K562 (cell line): ENCODE measurements at regions not wholly inside any gene's neighbourhood (a gene's known extent, or its start where the extent isn't known, plus 50 kb on each side); places are given as distances from the start of the nearest gene placed in this dataset.

Experiments
- ATAC-seq: fragments of 200-7000 bp; cut with Tn5 transposase; 3 replicates; pipeline ENCODE4 v1.9.1; 2020; ENCODE audit warnings: moderate library complexity
- BruUV-seq: library from RNA; stranded (reverse); fragments of 400-500 nt; replicated peaks from 2 replicates; lab custom pipeline; 2021; lab: Mats Ljungman, UMichigan
- CTCF ChIA-PET: fragments of 300-600 bp; formaldehyde crosslinking; extraction: SDS; loops from one replicate; lab custom pipeline; 2021; ENCODE audit warnings: low intra/inter-chr PET ratio; lab: Yijun Ruan, JAX
- POLR2A ChIA-PET: fragments of 300-600, 350-650 bp; sonication (Branson Sonifier 250); formaldehyde crosslinking; extraction: SDS; loops from one replicate; lab custom pipeline; 2021; ENCODE audit warnings: antibody characterized with exemption, inconsistent platforms; lab: Yijun Ruan, JAX
- DNase-seq, 4 experiments: peaks; one replicate each; pipeline versions ENCODE4 v3.0.0 to v3.0.0-alpha.2; 2011 to 2018; ENCODE audit warnings: low spot score in 3 of 4, mixed read lengths in 3 of 4; ENCODE audit errors: extremely low read depth in 1 of 4
- FAIRE-seq: peaks from 2 replicates; lab custom pipeline; 2011; peaks lifted over from hg19 to GRCh38; lab: Jason Lieb, UNC
- H2AFZ ChIP-seq: 2 replicates; pipeline ENCODE4 v1.6.0; 2011; ENCODE audit warnings: low read depth, low read length, control low read depth, inconsistent platforms
- H3K27ac ChIP-seq: fragments of 200-600 bp; 3 replicates; pipeline ENCODE4 v1.8.0; 2011; ENCODE audit warnings: low read depth, mild to moderate bottlenecking, control low read depth, inconsistent platforms, low read length, moderate library complexity, mixed read lengths; ENCODE audit errors: extremely low read depth
- H3K27me3 ChIP-seq, 2 experiments: fragments of 300-600 bp in 1 of 2; 2 replicates in 1 of 2; 3 replicates in 1 of 2; pipeline versions ENCODE4 v1.6.0 to v1.8.0; 2011; ENCODE audit warnings: inconsistent platforms in 2 of 2, low read length in 2 of 2, mild to moderate bottlenecking in 1 of 2, mixed read lengths in 1 of 2, moderate library complexity in 1 of 2; ENCODE audit not compliant: control insufficient read depth in 2 of 2, insufficient read depth in 2 of 2
- H3K36me3 ChIP-seq: fragments of 300-600 bp; 3 replicates; pipeline ENCODE4 v1.8.0; 2011; ENCODE audit warnings: mild to moderate bottlenecking, low read length, inconsistent platforms; ENCODE audit not compliant: control insufficient read depth, insufficient read depth
- H3K4me1 ChIP-seq, 2 experiments: fragments of 200-600 bp in 1 of 2; replicated peaks in 1 of 2; 2 replicates in 1 of 2; 3 replicates in 1 of 2; pipeline versions ENCODE4 v1.5.1 to v1.8.0; 2011; ENCODE audit warnings: inconsistent platforms in 2 of 2, low read length in 2 of 2, mild to moderate bottlenecking in 1 of 2, mixed read lengths in 1 of 2, moderate library complexity in 1 of 2; ENCODE audit not compliant: control insufficient read depth in 2 of 2, insufficient read depth in 2 of 2
- H3K4me2 ChIP-seq: 2 replicates; pipeline ENCODE4 v1.6.1; 2011; ENCODE audit warnings: low read length, control low read depth, inconsistent platforms, mixed read lengths; ENCODE audit not compliant: insufficient read depth
- H3K4me3 ChIP-seq: fragments of 200-600 bp; sonication (generic), shearing (Covaris generic); 2 replicates; pipeline ENCODE4 v1.5.1; 2016; ENCODE audit warnings: control low read depth, inconsistent platforms
- H3K79me2 ChIP-seq: fragments of 200-600 bp; 3 replicates; pipeline ENCODE4 v1.8.0; 2011; ENCODE audit warnings: low read length, inconsistent platforms; ENCODE audit not compliant: control insufficient read depth, insufficient read depth
- H3K9ac ChIP-seq, 2 experiments: 2 replicates each; pipeline versions ENCODE4 v1.6.0 to v1.6.1; 2011; ENCODE audit warnings: low read depth in 2 of 2, low read length in 2 of 2, control low read depth in 1 of 2, inconsistent platforms in 1 of 2, mild to moderate bottlenecking in 1 of 2, mixed read lengths in 1 of 2; ENCODE audit not compliant: insufficient read depth in 1 of 2
- H3K9me1 ChIP-seq: one replicate; pipeline ENCODE4 v1.6.0; 2011; ENCODE audit warnings: inconsistent platforms, mild to moderate bottlenecking, low read length, moderate library complexity; ENCODE audit not compliant: control insufficient read depth, insufficient read depth
- H3K9me3 ChIP-seq: replicated peaks from 2 replicates; pipeline ENCODE4 v1.5.1; 2011; ENCODE audit warnings: low read depth, low read length, inconsistent platforms; ENCODE audit not compliant: control insufficient read depth, insufficient read depth
- H4K20me1 ChIP-seq: replicated peaks from 2 replicates; pipeline ENCODE4 v1.6.1; 2011; ENCODE audit warnings: low read length, inconsistent platforms, mixed read lengths; ENCODE audit not compliant: control insufficient read depth, insufficient read depth
- ADNP ChIP-seq: fragments of 200-800 bp; sonication (Bioruptor generic); IDR thresholded peaks from 2 replicates; pipeline ENCODE4 v1.6.1; 2016; ENCODE audit warnings: missing genetic modification characterization, missing compliant biosample characterization
- CREBBP ChIP-seq: IDR thresholded peaks from one replicate; pipeline ENCODE4 v1.6.1; 2012; ENCODE audit warnings: low read depth, mild to moderate bottlenecking, control low read depth, inconsistent platforms, low read length
- FOXJ3 ChIP-seq: sonication (generic); formaldehyde crosslinking; IDR thresholded peaks from 2 replicates; pipeline ENCODE4 v1.4.0; 2020; ENCODE audit warnings: mild to moderate bottlenecking, missing genetic modification reagents
- HDAC8 ChIP-seq: fragments of 450-650 bp; IDR thresholded peaks from 2 replicates; pipeline ENCODE4 v1.6.1; 2016; ENCODE audit warnings: mild to moderate bottlenecking, missing genetic modification characterization, moderate library complexity, missing compliant biosample characterization
- LARP7 ChIP-seq: fragments of 450-650 bp; IDR thresholded peaks from 2 replicates; pipeline ENCODE4 v1.6.1; 2016
- LEF1 ChIP-seq: fragments of 450-650 bp; IDR thresholded peaks from 2 replicates; pipeline ENCODE4 v1.6.1; 2016; ENCODE audit warnings: mild to moderate bottlenecking
- MTA3 ChIP-seq: fragments of 450-650 bp; formaldehyde crosslinking; IDR thresholded peaks from 2 replicates; pipeline ENCODE4 v1.6.1; 2017; ENCODE audit warnings: mild to moderate bottlenecking, borderline replicate concordance
- NFE2 ChIP-seq: IDR thresholded peaks from 2 replicates; pipeline ENCODE4 v1.6.1; 2014; ENCODE audit warnings: antibody characterized with exemption, low read depth
- NFRKB ChIP-seq: fragments of 450-650 bp; IDR thresholded peaks from 2 replicates; pipeline ENCODE4 v1.6.1; 2016; ENCODE audit warnings: low read depth
- SMARCC2 ChIP-seq: fragments of 450-650 bp; IDR thresholded peaks from 2 replicates; pipeline ENCODE4 v1.6.1; 2017; ENCODE audit warnings: antibody characterized with exemption, moderate library complexity, mild to moderate bottlenecking, low read depth
- SNRNP70 ChIP-seq: fragments of 200-400 bp; formaldehyde crosslinking; optimal IDR thresholded peaks from 2 replicates; pipeline ENCODE3; 2017; ENCODE audit warnings: low read depth, low read length
- TBP ChIP-seq: optimal IDR thresholded peaks from 2 replicates; pipeline ENCODE3; 2011; ENCODE audit warnings: low read depth, low read length, improper control_type of control experiment
- TEAD1 ChIP-seq, 2 experiments: fragments of 450-650 bp in 1 of 2; sonication (generic) in 1 of 2; formaldehyde crosslinking; IDR thresholded peaks; 2 replicates each; pipeline versions ENCODE4 v1.4.0 to v1.8.0; 2020 to 2022; ENCODE audit warnings: mild to moderate bottlenecking in 2 of 2, missing genetic modification reagents in 1 of 2
- ZBTB5 ChIP-seq: fragments of 450-650 bp; IDR thresholded peaks from 2 replicates; pipeline ENCODE4 v1.6.1; 2017; ENCODE audit warnings: antibody characterized with exemption
- ZNF224 ChIP-seq: sonication (generic); formaldehyde crosslinking; IDR thresholded peaks from 2 replicates; pipeline ENCODE4 v1.8.0; 2022; ENCODE audit warnings: mild to moderate bottlenecking, missing genetic modification reagents
- ZNF444 ChIP-seq: fragments of 250-450 bp; sonication (Bioruptor Pico); IDR thresholded peaks from 2 replicates; pipeline ENCODE4 v1.4.0; 2020; ENCODE audit warnings: mild to moderate bottlenecking, moderate library complexity
- WGBS: fragments of 100-300 bp; shearing (Covaris generic); methylation state at CpG from one replicate; pipeline ENCODE4 v1.1.6; 2016; ENCODE audit warnings: low coverage, mixed read lengths; ENCODE audit not compliant: insufficient coverage; ENCODE audit errors: missing lambda C conversion rate; 5-methylcytosine and 5-hydroxymethylcytosine counted together
- in situ Hi-C: fragments of 300-500 bp; cut with MboI; formaldehyde crosslinking; loops from 4 replicates; pipeline ENCODE4 v1.15.0; 2018; ENCODE audit warnings: inconsistent platforms, mixed read lengths
- intact Hi-C: fragments of 100-400 bp; cut with micrococcal nuclease; formaldehyde crosslinking; loops from 2 replicates; pipeline ENCODE4 v1.14.2; 2022

DNA sequence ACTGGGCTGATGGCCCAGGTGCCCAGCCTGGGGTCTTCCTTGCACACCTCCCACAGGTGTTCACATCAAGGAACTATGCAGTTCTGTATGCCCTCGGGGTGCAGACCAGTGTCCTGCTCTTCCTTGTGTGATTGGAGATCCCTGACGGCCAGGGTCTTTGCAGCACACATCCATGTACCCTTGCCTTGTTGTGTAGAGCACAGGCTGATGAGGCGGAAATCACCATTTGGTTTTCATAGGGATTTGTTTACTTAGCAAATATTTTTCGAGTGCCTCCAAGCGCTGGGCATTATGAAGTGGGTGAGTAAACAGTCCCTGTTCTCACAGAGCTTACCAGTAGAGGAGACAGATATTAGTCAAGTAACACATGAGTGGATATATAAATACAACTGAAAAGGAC is 209.3 kb upstream of the UMPS start:
- Histone ChIP-seq H3K9me1 (no peaks in the 10 kb centered on the region), H3K27ac (no peak overlapping the region), H3K4me2 (no peak overlapping the region), H3K79me2 (no peaks in the 10 kb centered on the region), H3K9me3 (no peaks in the 10 kb centered on the region), H4K20me1 (no peaks in the 10 kb centered on the region), H3K4me3 (no peak overlapping the region), H3K36me3 (no peaks in the 10 kb centered on the region), H3K4me1 (no peaks in the 10 kb centered on the region), H3K9ac (no peak overlapping the region), H3K27me3 (no peaks in the 10 kb centered on the region; a peak in 1 of 5 replicates)
- intact Hi-C loops = no loop called here
- 3% methylated on average over 5 of the region's 5 CpGs for WGBS
- DNase-seq (no peak), FAIRE-seq (no peak)
- POLR2A ChIA-PET = no interaction called here
- TF ChIP-seq LARP7 = no peak
- no peak for TF ChIP-seq HDAC8 (tag)
- TF ChIP-seq ZNF224 (CRISPR knock-in tag) = no peak
- no peak for TF ChIP-seq ADNP (tag)
- TF ChIP-seq NFRKB = no peak
- TF ChIP-seq TEAD1 (CRISPR knock-in tag; IDR thresholded peaks at IDR 0.05) = no peak
- no peak for TF ChIP-seq ZBTB5
- no peak for TF ChIP-seq LEF1
- TF ChIP-seq MTA3 = no peak
- no peak for TF ChIP-seq ZNF444
- TF ChIP-seq CREBBP = no peak
- no peak for TF ChIP-seq NFE2
- no peak for TF ChIP-seq SNRNP70
- no peak for TF ChIP-seq SMARCC2
- no peak for TF ChIP-seq FOXJ3 (CRISPR knock-in tag)
- no peak for TF ChIP-seq TBP
- TF ChIP-seq, all 486 proteins: peak for 0
- in situ Hi-C loops = no loop called here
- no TSS peak for BruUV-seq
- ATAC-seq = no peak
- CTCF ChIA-PET = no interaction called here
- no peak overlapping the region for H2AFZ ChIP-seq
